COLO829 (cell line): ENCODE measurements at regions not wholly inside any gene's neighbourhood (a gene's known extent, or its start where the extent isn't known, plus 50 kb on each side); places are given as distances from the start of the nearest gene placed in this dataset.

Experiments used
- DNase-seq: peaks from one replicate; pipeline ENCODE4 v3.0.0; 2012; ENCODE audit warnings: low spot score

DNA sequence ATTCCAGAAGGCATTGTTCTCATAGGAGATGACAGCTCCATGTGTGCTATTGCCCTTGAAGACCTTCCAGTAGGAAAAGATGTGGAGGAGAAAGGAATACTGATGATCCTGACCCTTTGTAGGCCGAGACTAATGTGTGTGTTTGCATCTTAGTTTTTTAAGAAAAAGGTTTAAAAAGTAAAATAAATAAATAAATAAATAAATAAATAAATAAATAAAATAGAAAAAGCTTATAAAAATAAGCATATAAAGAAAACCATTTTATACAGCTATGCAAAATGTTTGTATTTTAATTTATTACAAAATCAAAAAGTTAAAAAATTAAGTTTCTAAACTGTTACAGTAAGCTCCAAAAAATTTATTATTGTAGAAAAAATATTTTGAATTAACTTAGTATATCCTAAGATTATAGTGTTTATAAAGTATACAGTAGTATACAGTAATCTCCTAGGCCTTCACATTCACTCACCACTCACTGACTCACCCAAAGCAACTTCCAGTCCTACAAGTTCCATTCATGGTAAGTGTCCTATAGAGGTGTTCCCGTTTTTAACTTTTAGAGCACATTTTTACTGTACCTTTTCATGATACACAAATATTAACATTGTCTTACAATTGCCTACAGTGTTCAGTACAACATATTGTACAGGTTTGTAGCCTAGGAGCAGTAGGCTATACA lies 435.2 kb upstream of the SEMA3A start:
- no peak for DNase-seq

GRCh38 chr7:84629216-84629615 lies 434.6 kb upstream of the SEMA3A start:
- no peak for DNase-seq

- DNase-seq = no peak
Measured at GRCh38 chr7:84627250-84627649, 432.7 kb upstream of the SEMA3A start.

DNA sequence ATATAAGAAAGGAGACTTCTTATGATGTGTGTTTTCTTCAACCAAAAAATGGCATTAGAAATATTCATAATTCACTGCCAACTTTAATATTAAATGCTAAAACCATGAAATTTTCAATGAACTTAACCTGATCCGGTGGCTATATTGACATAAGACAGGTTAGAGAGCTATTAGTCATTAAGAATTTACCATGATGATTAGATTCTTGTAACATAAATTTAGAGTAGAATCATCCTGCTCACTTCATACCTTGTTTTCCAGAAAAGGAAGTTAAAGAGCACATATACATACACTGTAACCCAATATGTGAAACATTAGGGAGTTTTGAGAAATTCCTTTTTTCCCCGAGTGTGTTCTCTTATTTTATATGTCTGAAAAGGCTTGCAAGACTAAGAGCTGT lies 430.3 kb upstream of the SEMA3A start:
- DNase-seq = no peak

DNA sequence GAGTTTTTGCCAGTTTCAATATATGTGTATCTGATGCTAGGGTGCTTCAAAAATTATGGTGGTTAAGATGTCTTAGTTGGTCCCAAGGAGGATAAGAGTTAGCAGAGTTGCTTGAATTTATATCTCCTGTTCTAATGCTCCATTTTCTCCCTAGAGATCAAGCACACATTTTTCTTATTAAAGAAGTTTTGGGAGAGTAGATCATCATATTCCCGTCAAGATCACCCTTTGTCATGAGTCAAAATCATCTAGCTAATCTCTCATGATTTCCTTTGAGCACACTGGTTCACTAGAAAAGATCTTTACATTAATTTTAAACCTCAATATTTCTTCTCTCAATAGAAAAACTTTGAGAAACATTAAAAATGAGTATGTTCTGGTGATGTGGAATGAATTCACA lies 429.9 kb upstream of the SEMA3A start:
- DNase-seq = no peak

DNA sequence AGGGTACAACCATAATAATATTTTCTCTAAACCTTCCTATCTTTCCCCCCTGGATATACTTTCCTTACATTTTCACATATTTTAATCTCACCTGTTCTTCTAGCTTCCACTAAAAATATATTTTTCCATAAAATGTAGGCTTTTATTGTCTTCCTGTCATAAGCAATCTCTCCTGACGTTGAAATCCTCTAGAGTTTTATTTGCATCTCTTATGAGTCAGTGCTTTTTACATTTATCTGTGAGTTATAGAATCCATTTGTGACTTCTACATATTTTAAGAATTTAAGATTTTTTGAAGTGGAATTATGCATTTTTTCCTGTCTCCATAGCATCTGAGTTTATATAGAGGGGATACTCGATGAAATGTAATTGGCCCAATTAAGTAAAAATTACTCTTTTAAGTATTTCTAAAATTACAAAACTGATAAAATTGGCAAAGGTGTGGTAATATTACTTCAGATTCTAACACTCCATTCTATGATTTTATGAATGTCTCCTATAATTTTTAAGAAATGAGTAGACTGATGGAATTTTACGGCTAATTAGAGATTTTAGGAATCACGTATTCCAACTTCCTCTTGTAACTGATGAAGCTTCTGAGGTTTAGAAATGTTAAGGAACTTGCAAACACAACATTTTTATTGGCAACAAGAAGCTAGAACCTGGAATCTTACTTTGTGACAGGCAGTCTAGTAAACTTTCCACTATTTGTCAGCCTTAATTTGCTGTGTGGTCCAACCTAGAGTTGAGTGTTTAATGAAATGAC lies 422.9 kb upstream of the SEMA3A start:
- no peak for DNase-seq

- DNase-seq = peak; percentile 35
Measured at GRCh38 chr7:84614821-84615501, 420.4 kb upstream of the SEMA3A start.

GRCh38 chr7:84612981-84613681 lies 418.5 kb upstream of the SEMA3A start:
- no peak for DNase-seq

GRCh38 chr7:84611391-84611790 lies 416.8 kb upstream of the SEMA3A start:
- no peak for DNase-seq

- DNase-seq = no peak
Measured at GRCh38 chr7:84610390-84610789, 415.8 kb upstream of the SEMA3A start.

- DNase-seq = no peak
Measured at GRCh38 chr7:84605301-84605700, 410.7 kb upstream of the SEMA3A start.

GRCh38 chr7:84603545-84603944 lies 409.0 kb upstream of the SEMA3A start:
- DNase-seq = no peak

- DNase-seq = no peak
Measured at GRCh38 chr7:84595026-84595425, 400.4 kb upstream of the SEMA3A start.

DNA sequence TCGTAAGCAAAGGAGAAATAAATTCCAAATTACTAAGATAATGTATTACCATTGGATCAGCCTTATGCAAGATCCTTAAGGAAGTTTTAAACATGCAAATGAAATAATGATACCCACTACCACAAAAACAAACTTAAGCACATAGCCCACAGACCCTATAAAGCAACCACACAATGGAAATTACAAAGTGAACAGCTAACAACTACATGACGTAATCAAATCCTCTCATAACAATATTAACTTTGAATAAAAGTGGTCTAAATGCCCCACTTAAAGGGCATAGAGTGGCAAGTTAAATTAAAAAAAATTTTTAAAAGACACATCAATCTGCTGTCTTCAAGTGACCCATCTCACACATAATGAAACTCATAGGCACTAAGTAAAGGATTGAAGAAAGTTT lies 397.3 kb upstream of the SEMA3A start:
- no peak for DNase-seq

DNA sequence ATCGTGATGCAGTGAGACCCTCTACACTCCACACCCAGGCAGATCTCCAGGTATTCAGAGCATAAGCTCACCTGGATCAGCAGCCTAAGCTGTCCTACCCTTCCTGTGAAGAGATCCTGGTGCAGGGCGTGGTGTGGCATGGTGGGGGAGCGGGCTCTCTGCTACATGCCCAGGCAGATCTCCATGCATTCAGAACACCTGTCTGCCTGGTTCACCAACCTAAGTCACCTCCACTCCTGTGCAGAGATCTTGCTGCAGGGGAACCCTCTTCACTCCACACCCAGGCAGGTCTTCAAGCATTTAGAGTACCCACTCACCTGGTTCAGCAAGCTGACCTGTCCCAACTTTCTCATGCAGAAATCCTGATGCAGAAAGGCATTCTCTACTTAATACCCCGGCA lies 394.4 kb upstream of the SEMA3A start:
- no peak for DNase-seq

GRCh38 chr7:84583331-84583730 lies 388.7 kb upstream of the SEMA3A start:
- DNase-seq = peak; percentile 3

DNA sequence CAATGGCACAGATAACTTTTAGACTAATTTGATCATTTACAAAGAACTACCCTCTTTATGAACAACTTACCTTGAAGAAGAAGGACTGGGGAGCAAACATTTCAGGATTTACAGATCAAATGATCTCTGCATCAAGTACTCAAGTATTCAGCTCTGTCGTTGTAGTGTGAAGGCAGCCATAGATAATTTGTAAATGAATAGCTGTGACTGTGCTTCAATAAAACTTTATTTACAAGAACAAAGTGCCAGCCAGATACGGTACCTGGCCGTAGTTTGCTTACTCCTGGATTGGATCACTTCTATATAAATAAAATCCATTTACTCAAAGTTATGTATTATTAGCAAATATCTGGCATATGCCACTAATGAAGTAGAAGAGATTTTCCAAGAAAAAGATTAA lies 388.2 kb upstream of the SEMA3A start:
- DNase-seq = no peak

GRCh38 chr7:84578825-84579224 lies 384.2 kb upstream of the SEMA3A start:
- no peak for DNase-seq

DNA sequence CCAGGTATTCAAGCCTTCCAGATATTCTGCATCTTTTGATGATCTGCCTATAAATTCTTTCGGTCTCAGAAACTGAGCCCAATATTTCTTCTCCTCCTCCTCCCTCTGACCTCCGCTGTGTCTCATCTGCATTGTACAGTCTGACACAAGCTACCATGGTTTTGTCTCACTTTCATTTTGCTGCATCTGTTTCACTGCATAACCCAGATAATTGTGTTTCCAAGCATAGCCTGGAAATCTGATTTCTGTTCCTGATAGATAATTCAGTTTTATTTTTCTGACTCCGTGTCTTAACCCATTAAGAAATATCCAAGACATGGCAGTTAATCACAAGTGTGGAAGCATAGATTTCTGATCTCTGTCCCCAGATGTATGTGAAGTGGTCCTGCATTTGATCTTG lies 374.2 kb upstream of the SEMA3A start:
- no peak for DNase-seq

DNA sequence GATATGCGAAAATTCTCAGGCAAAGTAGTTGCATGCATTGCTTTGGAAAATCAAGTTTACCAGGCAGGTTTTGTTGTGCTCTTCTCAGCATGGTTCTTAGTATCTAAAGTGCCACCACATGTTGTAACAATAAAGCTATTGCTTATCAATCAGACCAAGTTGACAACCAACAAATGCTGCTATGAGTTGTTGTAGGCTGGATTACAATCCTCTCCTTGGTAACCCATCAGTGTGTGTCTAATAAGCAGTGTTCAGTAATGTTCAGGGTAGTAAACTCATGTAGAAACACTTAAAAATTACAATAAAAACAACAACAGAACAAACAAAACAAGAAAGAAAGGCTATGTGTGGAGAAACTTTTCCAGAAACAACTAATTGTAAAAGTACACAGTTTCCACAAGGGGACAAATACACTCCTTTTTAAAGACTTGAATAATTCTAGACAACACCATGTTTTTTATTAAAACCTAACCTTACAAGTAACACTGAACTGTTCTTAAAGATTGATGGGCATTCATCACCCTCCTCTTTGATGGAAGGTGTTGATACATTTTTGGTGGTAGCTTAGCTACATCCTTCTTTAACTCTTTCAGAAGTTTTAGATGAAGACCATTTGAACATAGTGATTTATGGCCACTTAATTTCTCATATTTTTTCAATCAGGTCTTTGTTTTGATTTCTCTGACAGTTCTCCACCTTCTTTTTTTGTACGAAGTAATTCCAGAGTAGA lies 370.9 kb upstream of the SEMA3A start:
- no peak for DNase-seq

DNA sequence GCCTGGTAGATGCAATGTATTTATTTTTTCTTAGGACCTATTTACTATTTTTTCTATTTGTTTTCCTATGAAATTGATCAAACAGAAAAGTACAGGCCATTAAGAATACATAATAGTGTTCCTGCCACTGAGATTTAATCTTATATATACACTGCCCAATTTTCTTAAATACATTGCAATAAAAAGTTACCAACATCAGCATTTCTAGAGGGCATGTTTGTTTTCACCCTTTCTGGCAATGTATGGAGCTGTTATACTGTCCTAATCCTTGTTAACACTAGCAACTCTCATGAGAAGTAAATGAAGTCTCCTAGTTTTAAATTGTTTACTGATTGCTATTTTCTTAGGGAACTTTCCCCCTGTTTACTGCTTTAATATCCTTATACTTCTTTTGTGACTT lies 359.1 kb upstream of the SEMA3A start:
- DNase-seq = no peak

- no peak for DNase-seq
Measured at GRCh38 chr7:84549409-84549808, 354.8 kb upstream of the SEMA3A start.
